ENCODE measurements at regions not wholly inside any gene's neighbourhood (a gene's known extent, or its start where the extent isn't known, plus 50 kb on each side); places are given as distances from the start of the nearest gene placed in this dataset.

DNA sequence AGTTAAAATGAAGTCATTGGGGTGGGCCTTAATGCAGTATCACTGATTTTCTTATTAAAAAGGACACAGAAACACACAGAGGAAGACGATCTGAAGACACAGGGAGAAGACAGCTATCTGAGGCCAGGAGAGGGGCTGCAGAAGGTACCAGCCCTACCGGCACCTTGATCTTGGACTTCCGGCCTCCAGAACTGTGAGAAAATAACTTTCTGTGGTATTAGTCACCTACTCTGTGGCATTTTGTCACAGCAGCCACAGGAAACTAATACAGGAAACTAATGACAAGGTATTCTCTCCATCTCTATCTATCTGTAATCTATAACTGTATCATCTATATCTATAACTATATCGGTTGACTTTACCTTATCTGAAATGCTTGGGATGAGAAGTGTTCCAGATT, 1149.5 kb downstream of the BCL11B start:
- Histone ChIP-seq H3K36me3 (ENCODE audit: control insufficient read depth in 2 of 2, insufficient read depth in 2 of 2, low read length in 2 of 2) (no peaks in the 10 kb centered on the region), H3K27ac (ENCODE audit: low read depth in 2 of 2, low read length in 2 of 2) (no peak overlapping the region), H3K4me1 (ENCODE audit: control insufficient read depth in 2 of 2, insufficient read depth in 2 of 2, low read length in 2 of 2) (no peaks in the 10 kb centered on the region), H3K4me3 (ENCODE audit: low read length in 2 of 2) (no peak overlapping the region), H3K27me3 (ENCODE audit: control insufficient read depth in 2 of 2, insufficient read depth in 2 of 2, low read length in 2 of 2) (no peaks in the 10 kb centered on the region), H3K9me3 (ENCODE audit: control insufficient read depth in 2 of 2, low read length in 2 of 2) (no peaks in the 10 kb centered on the region), H3K9ac (ENCODE audit: low read depth in 1 of 2, low read length in 2 of 2) (no peak overlapping the region)

DNA sequence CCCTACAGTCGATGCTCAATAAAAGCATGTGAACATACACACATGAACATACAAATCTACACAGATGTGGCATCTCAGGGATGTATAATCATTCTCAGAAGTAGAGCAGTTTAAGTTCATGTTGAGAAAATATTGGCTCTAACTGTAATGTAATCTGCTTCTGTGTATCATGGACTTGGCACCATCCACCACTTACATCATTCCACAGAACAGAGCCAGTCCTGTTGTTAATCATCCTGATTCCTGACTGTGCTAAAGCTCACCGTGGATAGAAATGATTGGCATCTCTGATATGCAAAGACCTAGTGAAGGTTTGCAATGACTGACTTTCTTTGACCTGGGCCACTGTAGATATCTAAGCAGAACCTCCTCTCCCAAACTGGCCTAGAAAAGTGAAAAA, 1141.3 kb downstream of the BCL11B start:
- Histone ChIP-seq H3K4me3 (ENCODE audit: low read length in 2 of 2) (no peak overlapping the region), H3K9ac (ENCODE audit: low read depth in 1 of 2, low read length in 2 of 2) (no peak overlapping the region), H3K27ac (ENCODE audit: low read depth in 2 of 2, low read length in 2 of 2) (no peak overlapping the region), H3K4me1 (ENCODE audit: control insufficient read depth in 2 of 2, insufficient read depth in 2 of 2, low read length in 2 of 2) (no peaks in the 10 kb centered on the region), H3K9me3 (ENCODE audit: control insufficient read depth in 2 of 2, low read length in 2 of 2) (no peaks in the 10 kb centered on the region), H3K27me3 (ENCODE audit: control insufficient read depth in 2 of 2, insufficient read depth in 2 of 2, low read length in 2 of 2) (no peaks in the 10 kb centered on the region), H3K36me3 (ENCODE audit: control insufficient read depth in 2 of 2, insufficient read depth in 2 of 2, low read length in 2 of 2) (no peaks in the 10 kb centered on the region)

DNA sequence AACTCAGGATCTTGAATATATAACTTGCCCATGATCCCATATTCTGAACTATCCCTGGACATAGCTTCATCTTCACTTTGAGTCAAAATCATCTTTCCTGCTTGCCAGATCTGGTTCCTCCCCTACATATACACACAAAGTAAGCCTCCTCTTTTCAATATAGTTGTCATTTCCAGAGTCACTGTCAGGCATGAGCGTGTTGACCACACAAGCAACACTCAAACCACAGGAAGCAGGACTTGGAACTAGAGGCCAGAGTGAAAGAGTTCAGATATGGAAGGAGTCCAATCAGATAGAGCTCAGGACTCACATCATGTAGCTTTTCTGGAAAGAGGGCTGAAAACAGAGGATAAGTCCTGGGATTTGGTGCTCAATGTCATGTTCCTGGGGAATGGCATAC, 1140.6 kb downstream of the BCL11B start:
- no peaks in the 10 kb centered on the region for H3K36me3 ChIP-seq (ENCODE audit: control insufficient read depth in 2 of 2, insufficient read depth in 2 of 2, low read length in 2 of 2)
- H3K27me3 ChIP-seq (ENCODE audit: control insufficient read depth in 2 of 2, insufficient read depth in 2 of 2, low read length in 2 of 2), result peaks cover 0 to 3% of the 10 kb centered on the region in 2 donors
- no peak overlapping the region for H3K27ac ChIP-seq (ENCODE audit: low read depth in 2 of 2, low read length in 2 of 2)
- H3K9me3 ChIP-seq (ENCODE audit: control insufficient read depth in 2 of 2, low read length in 2 of 2), result no peaks in the 10 kb centered on the region
- H3K4me3 ChIP-seq (ENCODE audit: low read length in 2 of 2), result no peak overlapping the region
- no peak overlapping the region for H3K9ac ChIP-seq (ENCODE audit: low read depth in 1 of 2, low read length in 2 of 2)
- H3K4me1 ChIP-seq (ENCODE audit: control insufficient read depth in 2 of 2, insufficient read depth in 2 of 2, low read length in 2 of 2), result no peaks in the 10 kb centered on the region

DNA sequence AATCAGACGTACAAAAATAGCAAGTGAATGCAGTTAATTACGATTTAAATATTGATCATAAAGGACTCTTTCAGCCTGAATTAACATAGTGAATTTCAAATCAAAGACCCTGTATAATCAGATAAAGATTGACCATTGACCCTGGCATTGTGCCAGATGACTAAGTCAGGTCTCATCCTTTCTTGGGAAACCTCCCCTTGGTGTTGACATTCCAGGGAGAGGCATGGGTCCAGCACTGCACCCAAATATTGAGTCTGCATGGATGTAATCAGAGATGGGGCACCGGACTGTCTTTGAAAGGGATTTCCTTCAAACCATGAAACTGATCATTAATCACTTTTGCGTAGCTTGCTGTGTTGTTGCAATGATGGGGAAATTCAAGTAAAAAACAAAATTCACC, 1138.2 kb downstream of the BCL11B start:
- H3K9me3 ChIP-seq (ENCODE audit: control insufficient read depth in 2 of 2, low read length in 2 of 2), result no peaks in the 10 kb centered on the region
- no peaks in the 10 kb centered on the region for H3K36me3 ChIP-seq (ENCODE audit: control insufficient read depth in 2 of 2, insufficient read depth in 2 of 2, low read length in 2 of 2)
- H3K9ac ChIP-seq (ENCODE audit: low read depth in 1 of 2, low read length in 2 of 2), result no peak overlapping the region
- peaks cover 3 to 10% of the 10 kb centered on the region in 2 donors for H3K27me3 ChIP-seq (ENCODE audit: control insufficient read depth in 2 of 2, insufficient read depth in 2 of 2, low read length in 2 of 2)
- H3K4me1 ChIP-seq (ENCODE audit: control insufficient read depth in 2 of 2, insufficient read depth in 2 of 2, low read length in 2 of 2), result no peaks in the 10 kb centered on the region
- H3K4me3 ChIP-seq (ENCODE audit: low read length in 2 of 2), result no peak overlapping the region
- H3K27ac ChIP-seq (ENCODE audit: low read depth in 2 of 2, low read length in 2 of 2), result no peak overlapping the region

DNA sequence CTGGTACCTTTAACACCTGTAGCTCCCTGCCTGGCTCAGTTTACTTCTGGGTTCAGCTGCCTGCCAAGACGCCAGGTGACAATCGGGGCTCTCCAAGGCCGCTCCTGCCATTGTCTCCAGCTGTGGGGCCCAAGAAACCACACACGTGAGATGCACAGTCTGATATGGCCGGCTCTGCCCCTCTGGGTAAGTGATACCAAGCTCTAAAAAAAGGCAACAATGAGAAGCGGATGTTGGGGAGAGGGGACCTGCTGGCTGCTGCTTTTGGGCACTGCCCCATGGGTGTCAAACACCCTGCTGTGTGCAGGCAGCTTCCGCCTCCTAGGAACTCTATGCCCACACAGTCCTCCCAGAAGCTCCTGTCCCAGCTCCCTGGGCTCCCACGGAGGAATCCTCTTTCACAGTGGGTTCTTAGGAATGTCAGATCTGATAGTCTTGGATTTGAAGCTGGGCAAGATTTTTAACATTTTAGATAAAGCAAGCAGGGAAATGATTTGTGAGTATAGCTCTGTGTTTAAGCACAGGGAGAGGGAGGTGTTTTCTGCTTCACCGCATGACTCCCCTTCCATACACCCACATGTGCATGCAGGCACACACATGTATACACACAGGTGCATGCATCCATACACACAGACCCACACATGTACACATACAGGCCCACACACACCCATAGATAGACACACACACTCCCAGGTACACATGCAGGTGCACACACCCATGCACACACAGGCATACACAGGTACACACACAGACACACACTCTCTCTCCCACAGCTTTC, 1135.8 kb downstream of the BCL11B start:
- no peaks in the 10 kb centered on the region for H3K36me3 ChIP-seq (ENCODE audit: control insufficient read depth in 2 of 2, insufficient read depth in 2 of 2, low read length in 2 of 2)
- no peak overlapping the region for H3K27ac ChIP-seq (ENCODE audit: low read depth in 2 of 2, low read length in 2 of 2)
- H3K4me1 ChIP-seq (ENCODE audit: control insufficient read depth in 2 of 2, insufficient read depth in 2 of 2, low read length in 2 of 2), result no peaks in the 10 kb centered on the region
- H3K27me3 ChIP-seq (ENCODE audit: control insufficient read depth in 2 of 2, insufficient read depth in 2 of 2, low read length in 2 of 2), result peaks cover 3 to 16% of the 10 kb centered on the region in 2 donors
- no peak overlapping the region for H3K4me3 ChIP-seq (ENCODE audit: low read length in 2 of 2)
- no peaks in the 10 kb centered on the region for H3K9me3 ChIP-seq (ENCODE audit: control insufficient read depth in 2 of 2, low read length in 2 of 2)
- H3K9ac ChIP-seq (ENCODE audit: low read depth in 1 of 2, low read length in 2 of 2), result no peak overlapping the region

DNA sequence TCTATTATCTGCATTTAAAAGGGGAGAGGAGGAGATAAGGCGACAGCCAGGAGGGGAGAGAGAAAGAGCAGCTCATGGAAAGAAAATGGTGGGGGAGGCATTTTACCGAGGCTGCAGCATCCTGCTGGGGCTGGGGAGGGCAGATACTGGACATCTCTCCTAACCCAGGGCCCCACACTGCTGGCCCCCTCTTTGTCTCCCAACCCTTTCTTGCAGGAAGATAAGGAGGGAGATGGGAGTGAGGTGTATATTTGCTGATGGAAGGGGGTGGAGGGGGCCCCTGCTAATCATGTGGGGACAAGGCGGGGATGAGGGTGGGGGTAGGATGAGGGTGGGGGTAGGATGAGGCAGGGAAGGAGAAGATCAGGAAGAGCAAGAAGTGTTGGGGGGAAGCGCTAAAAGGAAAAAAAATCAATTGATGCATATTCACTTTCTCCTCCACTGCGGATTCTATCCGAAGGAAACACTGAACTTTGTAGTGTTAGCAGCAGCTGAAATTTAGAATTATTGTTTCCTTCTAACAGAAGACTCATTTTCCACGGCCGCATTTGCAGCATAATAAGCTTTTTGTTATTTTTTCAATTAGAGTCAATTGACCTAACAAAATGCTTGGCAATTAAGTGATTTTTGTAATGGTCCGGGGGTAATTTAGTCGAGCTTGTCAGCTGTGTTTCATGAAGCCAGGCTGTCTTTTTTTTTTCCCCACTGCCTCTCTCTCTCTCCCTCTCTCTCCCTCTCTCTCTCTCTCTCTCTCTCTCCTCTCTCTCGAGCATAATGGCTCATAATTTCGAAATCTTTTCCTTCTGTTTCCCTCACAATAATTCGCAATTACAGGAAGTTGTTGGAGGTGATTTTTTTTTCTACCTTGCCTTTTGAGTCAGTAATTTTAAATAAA, 1134.6 kb downstream of the BCL11B start:
- H3K4me3 ChIP-seq (ENCODE audit: low read length in 2 of 2), result no peak overlapping the region

DNA sequence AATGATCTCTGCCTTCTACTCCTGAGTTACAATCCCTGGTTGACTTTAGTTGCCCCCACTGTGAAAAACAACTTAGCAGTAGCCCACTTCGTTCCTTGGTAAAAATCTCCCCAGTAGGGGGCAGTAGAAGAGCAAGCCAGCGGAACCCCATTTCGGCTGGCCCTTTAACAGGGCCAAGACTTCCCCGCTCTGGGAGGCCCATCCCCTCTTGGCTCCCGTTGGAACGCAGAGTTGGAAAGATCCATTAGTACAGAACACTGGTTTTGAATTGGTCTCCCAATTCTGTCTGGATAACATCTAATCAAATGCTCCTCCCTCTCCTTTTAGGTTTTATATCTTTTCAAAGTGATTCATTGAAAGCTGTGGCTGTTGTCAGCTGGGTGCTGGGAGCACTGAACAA, 1133.3 kb downstream of the BCL11B start:
- H3K9me3 ChIP-seq (ENCODE audit: control insufficient read depth in 2 of 2, low read length in 2 of 2), result no peaks in the 10 kb centered on the region
- no peak overlapping the region for H3K27ac ChIP-seq (ENCODE audit: low read depth in 2 of 2, low read length in 2 of 2)
- H3K27me3 ChIP-seq (ENCODE audit: control insufficient read depth in 2 of 2, insufficient read depth in 2 of 2, low read length in 2 of 2), result peaks cover 3 to 16% of the 10 kb centered on the region in 2 donors
- H3K36me3 ChIP-seq (ENCODE audit: control insufficient read depth in 2 of 2, insufficient read depth in 2 of 2, low read length in 2 of 2), result no peaks in the 10 kb centered on the region
- no peak overlapping the region for H3K4me3 ChIP-seq (ENCODE audit: low read length in 2 of 2)
- no peaks in the 10 kb centered on the region for H3K4me1 ChIP-seq (ENCODE audit: control insufficient read depth in 2 of 2, insufficient read depth in 2 of 2, low read length in 2 of 2)
- H3K9ac ChIP-seq (ENCODE audit: low read depth in 1 of 2, low read length in 2 of 2), result no peak overlapping the region

More for the DNA sequence above, 1134.6 kb downstream of the BCL11B start:
- H3K4me1 ChIP-seq (ENCODE audit: control insufficient read depth in 2 of 2, insufficient read depth in 2 of 2, low read length in 2 of 2), result no peaks in the 10 kb centered on the region
- no peaks in the 10 kb centered on the region for H3K9me3 ChIP-seq (ENCODE audit: control insufficient read depth in 2 of 2, low read length in 2 of 2)
- no peaks in the 10 kb centered on the region for H3K36me3 ChIP-seq (ENCODE audit: control insufficient read depth in 2 of 2, insufficient read depth in 2 of 2, low read length in 2 of 2)
- H3K9ac ChIP-seq (ENCODE audit: low read depth in 1 of 2, low read length in 2 of 2), result no peak overlapping the region
- H3K27ac ChIP-seq (ENCODE audit: low read depth in 2 of 2, low read length in 2 of 2), result no peak overlapping the region
- peaks cover 3 to 16% of the 10 kb centered on the region in 2 donors for H3K27me3 ChIP-seq (ENCODE audit: control insufficient read depth in 2 of 2, insufficient read depth in 2 of 2, low read length in 2 of 2)

DNA sequence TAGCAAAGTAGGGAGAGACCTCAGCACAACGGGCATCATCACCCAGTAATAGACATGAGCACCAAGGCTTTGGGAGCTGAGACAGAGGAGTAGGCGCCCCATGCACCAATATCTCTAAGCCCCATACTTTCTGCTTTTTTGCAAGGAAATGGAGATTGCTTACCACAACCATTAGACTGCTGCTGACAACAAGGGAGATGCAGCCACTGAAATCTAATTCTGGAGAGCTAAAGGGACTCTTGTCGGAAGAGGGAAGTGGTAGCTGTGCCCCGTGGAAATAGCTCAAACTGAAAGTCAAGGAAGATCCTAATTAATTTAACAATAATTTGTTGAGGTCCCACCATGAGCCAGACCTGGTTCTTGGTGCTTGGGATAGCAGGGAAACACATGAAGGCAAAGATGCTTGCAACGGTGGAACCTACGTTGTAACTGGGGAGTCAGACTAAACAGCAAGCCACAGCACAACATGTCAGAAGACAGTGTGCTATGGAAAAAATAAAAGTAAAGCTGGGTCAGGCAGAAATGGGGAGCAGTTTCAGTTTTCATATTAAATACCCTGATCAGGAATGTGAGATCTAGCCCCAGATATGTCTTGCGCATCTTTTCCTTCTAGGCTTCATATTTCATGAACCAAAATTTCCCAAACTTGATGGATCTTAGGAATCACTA, 1131.0 kb downstream of the BCL11B start:
- no peaks in the 10 kb centered on the region for H3K36me3 ChIP-seq (ENCODE audit: control insufficient read depth in 2 of 2, insufficient read depth in 2 of 2, low read length in 2 of 2)
- no peak overlapping the region for H3K9ac ChIP-seq (ENCODE audit: low read depth in 1 of 2, low read length in 2 of 2)
- no peaks in the 10 kb centered on the region for H3K4me1 ChIP-seq (ENCODE audit: control insufficient read depth in 2 of 2, insufficient read depth in 2 of 2, low read length in 2 of 2)
- H3K27me3 ChIP-seq (ENCODE audit: control insufficient read depth in 2 of 2, insufficient read depth in 2 of 2, low read length in 2 of 2), result peaks cover 2 to 16% of the 10 kb centered on the region in 2 donors
- H3K9me3 ChIP-seq (ENCODE audit: control insufficient read depth in 2 of 2, low read length in 2 of 2), result no peaks in the 10 kb centered on the region
- no peak overlapping the region for H3K4me3 ChIP-seq (ENCODE audit: low read length in 2 of 2)
- H3K27ac ChIP-seq (ENCODE audit: low read depth in 2 of 2, low read length in 2 of 2), result no peak overlapping the region

DNA sequence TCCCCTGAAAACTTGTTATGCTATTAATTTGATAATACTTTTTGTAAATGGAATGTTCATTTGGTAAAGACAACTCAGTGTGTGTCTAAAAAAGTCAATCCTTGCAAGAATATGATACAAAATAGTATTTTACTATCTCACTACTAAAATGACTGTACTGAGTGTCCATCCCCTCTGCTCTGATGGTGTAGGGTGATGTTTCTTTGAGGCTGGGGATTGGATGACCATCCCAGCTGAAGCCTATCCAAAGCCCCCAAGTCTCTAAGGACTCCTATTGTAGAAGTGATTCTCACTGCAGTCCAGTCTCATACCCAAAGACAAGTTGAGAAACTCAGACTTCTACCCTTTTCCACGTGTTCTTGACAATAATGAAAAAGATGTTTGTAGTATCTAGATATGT, 1128.4 kb downstream of the BCL11B start:
- H3K9ac ChIP-seq (ENCODE audit: low read depth in 1 of 2, low read length in 2 of 2), result no peak overlapping the region
- no peaks in the 10 kb centered on the region for H3K9me3 ChIP-seq (ENCODE audit: control insufficient read depth in 2 of 2, low read length in 2 of 2)
- peaks cover 0 to 6% of the 10 kb centered on the region in 2 donors for H3K27me3 ChIP-seq (ENCODE audit: control insufficient read depth in 2 of 2, insufficient read depth in 2 of 2, low read length in 2 of 2)
- H3K4me1 ChIP-seq (ENCODE audit: control insufficient read depth in 2 of 2, insufficient read depth in 2 of 2, low read length in 2 of 2), result no peaks in the 10 kb centered on the region
- H3K4me3 ChIP-seq (ENCODE audit: low read length in 2 of 2), result no peak overlapping the region
- H3K27ac ChIP-seq (ENCODE audit: low read depth in 2 of 2, low read length in 2 of 2), result no peak overlapping the region
- no peaks in the 10 kb centered on the region for H3K36me3 ChIP-seq (ENCODE audit: control insufficient read depth in 2 of 2, insufficient read depth in 2 of 2, low read length in 2 of 2)

DNA sequence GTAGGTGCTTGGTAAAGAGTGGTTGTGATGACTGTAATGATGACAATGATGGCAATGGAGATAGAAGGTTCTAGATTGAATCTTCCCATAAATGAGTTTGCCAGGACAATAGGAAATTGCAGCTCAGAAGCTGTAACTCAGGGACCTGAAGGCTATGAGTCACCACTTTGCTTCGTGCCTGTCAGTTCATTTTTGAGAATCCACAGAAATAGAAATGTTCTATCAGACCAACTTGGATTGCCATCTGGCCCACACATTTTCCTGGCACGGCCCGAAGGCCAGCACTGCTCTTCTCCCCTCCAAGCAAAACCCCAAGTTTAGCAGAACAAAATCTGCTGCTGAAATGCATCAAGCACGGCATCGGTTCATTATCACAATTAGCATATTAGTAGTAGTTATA, 1127.0 kb downstream of the BCL11B start:
- H3K4me1 ChIP-seq (ENCODE audit: control insufficient read depth in 2 of 2, insufficient read depth in 2 of 2, low read length in 2 of 2), result no peaks in the 10 kb centered on the region
- peaks cover 0 to 3% of the 10 kb centered on the region in 2 donors for H3K27me3 ChIP-seq (ENCODE audit: control insufficient read depth in 2 of 2, insufficient read depth in 2 of 2, low read length in 2 of 2)
- no peak overlapping the region for H3K27ac ChIP-seq (ENCODE audit: low read depth in 2 of 2, low read length in 2 of 2)
- no peak overlapping the region for H3K4me3 ChIP-seq (ENCODE audit: low read length in 2 of 2)
- no peaks in the 10 kb centered on the region for H3K36me3 ChIP-seq (ENCODE audit: control insufficient read depth in 2 of 2, insufficient read depth in 2 of 2, low read length in 2 of 2)
- H3K9ac ChIP-seq (ENCODE audit: low read depth in 1 of 2, low read length in 2 of 2), result no peak overlapping the region
- H3K9me3 ChIP-seq (ENCODE audit: control insufficient read depth in 2 of 2, low read length in 2 of 2), result no peaks in the 10 kb centered on the region

All from mucosa of rectum (tissue), 2 donors.